HG02623 (cell line): ENCODE measurements at regions not wholly inside any gene's neighbourhood (a gene's known extent, or its start where the extent isn't known, plus 50 kb on each side); places are given as distances from the start of the nearest gene placed in this dataset.
"Not testable (repeated sequence)": the region's sequence is repeated elsewhere in the genome, so short reads cannot be mapped to it uniquely, and the experiment has no call there.

ENCODE experiments used
- ATAC-seq: cut with Tn5 transposase; IDR thresholded peaks from one replicate; pipeline ENCODE4 v1.9.1; 2021; ENCODE audit warnings: moderate library complexity; ENCODE audit not compliant: unreplicated experiment

- no peak for ATAC-seq
These were observed 493.9 kb downstream of the NTRK2 start for GRCh38 chr9:85163415-85163814.

GRCh38 chr9:85162822-85163221, 493.3 kb downstream of the NTRK2 start:
- no peak for ATAC-seq

GRCh38 chr9:85160944-85161343, 491.4 kb downstream of the NTRK2 start:
- not testable (repeated sequence) for ATAC-seq

- no peak for ATAC-seq
These were observed 489.0 kb downstream of the NTRK2 start for GRCh38 chr9:85158512-85158911.

GRCh38 chr9:85157772-85158171, 488.2 kb downstream of the NTRK2 start:
- ATAC-seq = no peak

GRCh38 chr9:85156652-85157051, 487.1 kb downstream of the NTRK2 start:
- no peak for ATAC-seq

GRCh38 chr9:85155352-85155751, 485.8 kb downstream of the NTRK2 start:
- no peak for ATAC-seq

GRCh38 chr9:85151741-85152140, 482.2 kb downstream of the NTRK2 start:
- no peak for ATAC-seq

GRCh38 chr9:85151162-85151561, 481.6 kb downstream of the NTRK2 start:
- no peak for ATAC-seq

GRCh38 chr9:85147046-85147640, 477.6 kb downstream of the NTRK2 start:
- no peak for ATAC-seq

GRCh38 chr9:85142968-85143367, 473.4 kb downstream of the NTRK2 start:
- ATAC-seq = no peak

- ATAC-seq = no peak
These were observed 473.0 kb downstream of the NTRK2 start for GRCh38 chr9:85142496-85142911.

GRCh38 chr9:85137696-85138095, 468.2 kb downstream of the NTRK2 start:
- ATAC-seq = no peak

GRCh38 chr9:85136987-85137386, 467.5 kb downstream of the NTRK2 start:
- no peak for ATAC-seq

- no peak for ATAC-seq
These were observed 467.0 kb downstream of the NTRK2 start for GRCh38 chr9:85136507-85136906.

- ATAC-seq = no peak
These were observed 461.2 kb downstream of the NTRK2 start for GRCh38 chr9:85130764-85131163.

GRCh38 chr9:85130260-85130659, 460.7 kb downstream of the NTRK2 start:
- ATAC-seq = no peak

- ATAC-seq = no peak
These were observed 460.0 kb downstream of the NTRK2 start for GRCh38 chr9:85129514-85129913.

- no peak for ATAC-seq
These were observed 449.6 kb downstream of the NTRK2 start for GRCh38 chr9:85118990-85119755.

GRCh38 chr9:85117831-85118230, 448.3 kb downstream of the NTRK2 start:
- no peak for ATAC-seq

GRCh38 chr9:85115473-85115872, 445.9 kb downstream of the NTRK2 start:
- ATAC-seq = no peak

- no peak for ATAC-seq
These were observed 445.3 kb downstream of the NTRK2 start for GRCh38 chr9:85114799-85115198.
